H7 (cell line): ENCODE measurements at regions not wholly inside any gene's neighbourhood (a gene's known extent, or its start where the extent isn't known, plus 50 kb on each side); places are given as distances from the start of the nearest gene placed in this dataset.
"Not testable (repeated sequence)": the region's sequence is repeated elsewhere in the genome, so short reads cannot be mapped to it uniquely, and the experiment has no call there.

Experiments
- DNase-seq: peaks from one replicate; pipeline ENCODE4 v3.0.0; 2012
- H3K27me3 ChIP-seq: 2 replicates; pipeline ENCODE4 v1.6.0; 2011; ENCODE audit warnings: mild to moderate bottlenecking, low read length; ENCODE audit not compliant: control insufficient read depth, insufficient read depth
- H3K36me3 ChIP-seq: replicated peaks from 2 replicates; pipeline ENCODE4 v1.5.1; 2011; ENCODE audit warnings: low read length; ENCODE audit not compliant: control insufficient read depth, insufficient read depth
- H3K4me3 ChIP-seq: 2 replicates; pipeline ENCODE4 v1.5.1; 2011; ENCODE audit warnings: low read depth, mild to moderate bottlenecking, control low read depth, low read length, moderate library complexity; ENCODE audit not compliant: insufficient read depth

GRCh38 chr6:139448998-139449610 is 74.7 kb upstream of the CITED2 start:
- no peak for DNase-seq
- Histone ChIP-seq H3K27me3 (no peaks in the 10 kb centered on the region), H3K4me3 (no peak overlapping the region), H3K36me3 (no peaks in the 10 kb centered on the region)

- no peaks in the 10 kb centered on the region for H3K27me3 ChIP-seq
- H3K36me3 ChIP-seq: no peaks in the 10 kb centered on the region
- no peak overlapping the region for H3K4me3 ChIP-seq
- no peak for DNase-seq
Measured at GRCh38 chr6:139448051-139448649, 73.7 kb upstream of the CITED2 start.

- no peak for DNase-seq
- Histone ChIP-seq H3K36me3 (no peaks in the 10 kb centered on the region), H3K4me3 (no peak overlapping the region), H3K27me3 (no peaks in the 10 kb centered on the region)
Measured at GRCh38 chr6:139447656-139447975, 73.2 kb upstream of the CITED2 start.

- Histone ChIP-seq H3K4me3 (no peak overlapping the region), H3K27me3 (no peaks in the 10 kb centered on the region), H3K36me3 (no peaks in the 10 kb centered on the region)
- no peak for DNase-seq
Measured at GRCh38 chr6:139446768-139447655, 72.6 kb upstream of the CITED2 start.

- no peak for DNase-seq
- H3K4me3 ChIP-seq: no peak overlapping the region
- H3K36me3 ChIP-seq: no peaks in the 10 kb centered on the region
- no peaks in the 10 kb centered on the region for H3K27me3 ChIP-seq
Measured at GRCh38 chr6:139446138-139446715, 71.8 kb upstream of the CITED2 start.

- H3K27me3 ChIP-seq, H3K36me3 ChIP-seq, H3K4me3 ChIP-seq, DNase-seq: not testable (repeated sequence)
Measured at GRCh38 chr6:139444273-139444787, 69.9 kb upstream of the CITED2 start.

GRCh38 chr6:139443231-139444112 is 69.0 kb upstream of the CITED2 start:
- DNase-seq: no peak
- no peaks in the 10 kb centered on the region for H3K36me3 ChIP-seq
- H3K4me3 ChIP-seq: no peak overlapping the region
- H3K27me3 ChIP-seq: no peaks in the 10 kb centered on the region

GRCh38 chr6:139442188-139442671 is 67.8 kb upstream of the CITED2 start:
- Histone ChIP-seq H3K4me3 (no peak overlapping the region), H3K36me3 (no peaks in the 10 kb centered on the region), H3K27me3 (no peaks in the 10 kb centered on the region)
- DNase-seq: no peak

- DNase-seq: no peak
- Histone ChIP-seq H3K27me3 (no peaks in the 10 kb centered on the region), H3K36me3 (no peaks in the 10 kb centered on the region)
Measured at GRCh38 chr6:139439349-139439748, 64.9 kb upstream of the CITED2 start.

GRCh38 chr6:139438775-139439174 is 64.3 kb upstream of the CITED2 start:
- no peaks in the 10 kb centered on the region for H3K36me3 ChIP-seq
- DNase-seq: no peak
- H3K27me3 ChIP-seq: no peaks in the 10 kb centered on the region
- no peak overlapping the region for H3K4me3 ChIP-seq

More at GRCh38 chr6:139439349-139439748, 64.9 kb upstream of the CITED2 start:
- no peak overlapping the region for H3K4me3 ChIP-seq

GRCh38 chr6:139436957-139437348 is 62.5 kb upstream of the CITED2 start:
- H3K4me3 ChIP-seq: no peak overlapping the region

GRCh38 chr6:139436200-139436956 is 61.9 kb upstream of the CITED2 start:
- DNase-seq: no peak
- Histone ChIP-seq H3K27me3 (no peaks in the 10 kb centered on the region), H3K4me3 (no peak overlapping the region), H3K36me3 (no peaks in the 10 kb centered on the region)

More at GRCh38 chr6:139436957-139437348, 62.5 kb upstream of the CITED2 start:
- no peak for DNase-seq
- H3K36me3 ChIP-seq: no peaks in the 10 kb centered on the region
- H3K27me3 ChIP-seq: no peaks in the 10 kb centered on the region

- H3K36me3 ChIP-seq: no peaks in the 10 kb centered on the region
- no peak for DNase-seq
- H3K27me3 ChIP-seq: no peaks in the 10 kb centered on the region
- H3K4me3 ChIP-seq: no peak overlapping the region
Measured at GRCh38 chr6:139433631-139434419, 59.4 kb upstream of the CITED2 start.
